OCI-LY3 (cell line): ENCODE measurements at regions not wholly inside any gene's neighbourhood (a gene's known extent, or its start where the extent isn't known, plus 50 kb on each side); places are given as distances from the start of the nearest gene placed in this dataset.

ENCODE experiments used
- H2AFZ ChIP-seq: fragments of 200-600, 300-600 bp; shearing (Covaris generic); 2 replicates; pipeline ENCODE4 v1.6.0; 2014; ENCODE audit warnings: antibody characterized with exemption, low read depth, low read length
- H3K27ac ChIP-seq: fragments of 200-600, 300-600 bp; sonication (generic); 2 replicates; pipeline ENCODE4 v1.5.1; 2014; ENCODE audit warnings: mild to moderate bottlenecking, low read length, moderate library complexity, mixed read lengths
- H3K27me3 ChIP-seq: fragments of 200-600, 300-600 bp; sonication (generic); 2 replicates; pipeline ENCODE4 v1.6.1; 2014; ENCODE audit warnings: low read depth, low read length, mixed read lengths
- H3K36me3 ChIP-seq: fragments of 200-600, 300-600 bp; sonication (generic); replicated peaks from 2 replicates; pipeline ENCODE3; 2014; ENCODE audit warnings: low read depth, low read length, mixed read lengths
- H3K4me1 ChIP-seq: fragments of 300-600, 200-600 bp; sonication (generic); 2 replicates; pipeline ENCODE4 v1.6.1; 2014; ENCODE audit warnings: low read length, mixed read lengths
- H3K4me2 ChIP-seq: fragments of 200-600, 300-600 bp; sonication (generic); 2 replicates; pipeline ENCODE4 v1.6.1; 2014; ENCODE audit warnings: low read length, mixed read lengths
- H3K4me3 ChIP-seq: fragments of 300-600, 200-600 bp; sonication (generic); 2 replicates; pipeline ENCODE4 v1.5.1; 2014; ENCODE audit warnings: antibody characterized with exemption, mild to moderate bottlenecking, low read length, moderate library complexity
- H3K79me2 ChIP-seq: fragments of 300-600, 200-600 bp; shearing (Covaris generic); 2 replicates; pipeline ENCODE4 v1.6.1; 2014; ENCODE audit warnings: mild to moderate bottlenecking, low read length, mixed read lengths
- H3K9ac ChIP-seq: fragments of 300-600, 200-600 bp; shearing (Covaris generic); 2 replicates; pipeline ENCODE4 v1.6.0; 2014; ENCODE audit warnings: mild to moderate bottlenecking, low read length, moderate library complexity
- H3K9me3 ChIP-seq: fragments of 200-600, 300-600 bp; shearing (Covaris generic); 2 replicates; pipeline ENCODE4 v1.6.1; 2014; ENCODE audit warnings: low read length, mixed read lengths; ENCODE audit not compliant: insufficient read depth
- H4K20me1 ChIP-seq: fragments of 200-600, 300-600 bp; sonication (generic); 2 replicates; pipeline ENCODE4 v1.6.1; 2016; ENCODE audit warnings: low read length, mixed read lengths; ENCODE audit not compliant: insufficient read depth
- EZH2phosphoT487 ChIP-seq: fragments of 200-600 bp; shearing (Covaris generic); IDR thresholded peaks from 2 replicates; pipeline ENCODE4 v1.6.1; 2018; ENCODE audit warnings: antibody characterized with exemption, mixed run types, low read depth
- TF ChIP-seq, protein P1 (sequence below): fragments of 200-600, 300-600 bp; sonication (generic); IDR thresholded peaks from 2 replicates; pipeline ENCODE4 v1.5.1; 2014; ENCODE audit warnings: antibody characterized with exemption, low read length, low read depth

DNA sequence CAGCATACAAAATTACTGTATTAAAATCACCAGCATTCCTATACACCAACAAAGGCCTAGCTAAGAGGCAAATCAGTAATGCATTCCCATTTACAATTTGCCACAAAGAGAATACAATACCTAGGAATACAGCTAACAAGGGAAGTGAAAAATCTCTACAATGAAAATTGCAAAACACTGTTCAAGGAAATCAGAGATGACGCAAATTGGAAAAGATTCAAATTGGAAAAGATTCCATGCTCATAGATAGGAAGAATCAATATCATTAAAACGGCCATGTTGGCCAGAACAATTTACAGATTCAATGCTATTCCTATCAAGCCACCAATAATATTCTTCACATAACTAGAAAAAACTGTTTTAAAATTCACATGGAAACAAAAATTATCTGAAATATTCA is 123.0 kb upstream of the ANO5 start:
- TF ChIP-seq, protein P1, sequence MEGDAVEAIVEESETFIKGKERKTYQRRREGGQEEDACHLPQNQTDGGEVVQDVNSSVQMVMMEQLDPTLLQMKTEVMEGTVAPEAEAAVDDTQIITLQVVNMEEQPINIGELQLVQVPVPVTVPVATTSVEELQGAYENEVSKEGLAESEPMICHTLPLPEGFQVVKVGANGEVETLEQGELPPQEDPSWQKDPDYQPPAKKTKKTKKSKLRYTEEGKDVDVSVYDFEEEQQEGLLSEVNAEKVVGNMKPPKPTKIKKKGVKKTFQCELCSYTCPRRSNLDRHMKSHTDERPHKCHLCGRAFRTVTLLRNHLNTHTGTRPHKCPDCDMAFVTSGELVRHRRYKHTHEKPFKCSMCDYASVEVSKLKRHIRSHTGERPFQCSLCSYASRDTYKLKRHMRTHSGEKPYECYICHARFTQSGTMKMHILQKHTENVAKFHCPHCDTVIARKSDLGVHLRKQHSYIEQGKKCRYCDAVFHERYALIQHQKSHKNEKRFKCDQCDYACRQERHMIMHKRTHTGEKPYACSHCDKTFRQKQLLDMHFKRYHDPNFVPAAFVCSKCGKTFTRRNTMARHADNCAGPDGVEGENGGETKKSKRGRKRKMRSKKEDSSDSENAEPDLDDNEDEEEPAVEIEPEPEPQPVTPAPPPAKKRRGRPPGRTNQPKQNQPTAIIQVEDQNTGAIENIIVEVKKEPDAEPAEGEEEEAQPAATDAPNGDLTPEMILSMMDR, result no peak
- TF ChIP-seq EZH2phosphoT487, result no peak
- Histone ChIP-seq H4K20me1 (no peaks in the 10 kb centered on the region), H2AFZ (no peak overlapping the region), H3K4me1 (no peaks in the 10 kb centered on the region), H3K4me3 (no peak overlapping the region), H3K9ac (no peak overlapping the region), H3K36me3 (no peaks in the 10 kb centered on the region), H3K9me3 (no peaks in the 10 kb centered on the region), H3K27ac (no peak overlapping the region), H3K79me2 (no peaks in the 10 kb centered on the region), H3K27me3 (no peaks in the 10 kb centered on the region), H3K4me2 (no peak overlapping the region)

DNA sequence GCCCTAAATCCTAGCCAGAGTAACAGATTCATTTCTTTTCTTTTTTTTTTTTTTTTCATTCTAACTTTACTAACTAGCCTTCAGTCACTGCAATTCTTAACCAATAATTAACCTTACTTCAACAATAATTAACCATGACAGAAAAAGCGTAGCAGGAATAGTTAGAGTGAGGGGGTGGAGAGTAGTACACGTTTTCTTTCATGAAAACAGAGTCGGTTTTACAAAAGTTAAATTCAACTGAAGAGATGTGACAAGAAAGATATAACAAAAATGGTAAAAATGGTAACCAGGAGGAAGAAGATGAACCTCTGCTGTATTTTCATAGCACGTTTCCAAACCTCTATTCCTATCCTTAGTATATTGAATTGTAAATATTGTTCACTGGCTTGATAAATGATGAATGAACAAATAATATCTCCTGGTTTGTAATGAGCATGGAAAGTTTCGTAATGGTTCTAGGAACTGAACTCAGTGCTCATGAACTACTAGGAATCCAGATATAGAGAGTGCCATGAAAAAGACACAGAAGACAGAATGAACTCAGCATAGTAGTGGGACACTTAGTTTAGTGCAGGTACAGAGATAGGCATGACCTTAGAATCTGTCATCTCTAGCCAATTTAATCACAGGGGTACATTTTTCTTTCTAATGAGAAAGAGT is 116.5 kb upstream of the ANO5 start:
- Histone ChIP-seq H3K4me3 (no peak overlapping the region), H3K27ac (no peak overlapping the region), H3K4me1 (no peaks in the 10 kb centered on the region), H3K27me3 (no peaks in the 10 kb centered on the region), H3K79me2 (no peaks in the 10 kb centered on the region), H3K36me3 (no peaks in the 10 kb centered on the region), H3K4me2 (no peak overlapping the region), H3K9me3 (no peaks in the 10 kb centered on the region), H2AFZ (no peak overlapping the region), H3K9ac (no peak overlapping the region), H4K20me1 (no peaks in the 10 kb centered on the region)
- TF ChIP-seq, protein P1, result no peak
- TF ChIP-seq EZH2phosphoT487, result no peak

DNA sequence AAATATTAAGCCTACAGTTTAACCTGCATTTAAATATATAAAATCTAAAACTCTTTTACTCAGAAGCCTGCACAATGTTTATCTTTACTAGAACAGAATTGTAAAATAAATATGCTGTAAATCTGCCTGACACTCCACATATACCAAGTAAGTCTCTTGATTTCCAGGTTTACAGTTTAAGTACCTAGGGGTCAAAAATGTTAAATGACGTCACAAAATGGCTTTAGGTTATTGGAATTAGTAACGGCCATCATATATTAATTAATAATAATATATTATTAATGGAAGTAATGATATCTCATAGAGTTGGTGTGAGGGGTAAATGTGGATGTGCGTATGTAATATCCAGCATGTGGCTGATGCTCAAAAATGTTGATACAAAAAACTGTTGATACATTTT is 114.8 kb upstream of the ANO5 start:
- Histone ChIP-seq H3K4me3 (no peak overlapping the region), H3K27me3 (no peaks in the 10 kb centered on the region), H4K20me1 (no peaks in the 10 kb centered on the region), H3K4me2 (no peak overlapping the region), H3K79me2 (no peaks in the 10 kb centered on the region), H3K4me1 (no peaks in the 10 kb centered on the region), H3K36me3 (no peaks in the 10 kb centered on the region), H3K9ac (no peak overlapping the region), H3K27ac (no peak overlapping the region), H3K9me3 (no peaks in the 10 kb centered on the region), H2AFZ (no peak overlapping the region)
- TF ChIP-seq, protein P1, result no peak
- no peak for TF ChIP-seq EZH2phosphoT487

DNA sequence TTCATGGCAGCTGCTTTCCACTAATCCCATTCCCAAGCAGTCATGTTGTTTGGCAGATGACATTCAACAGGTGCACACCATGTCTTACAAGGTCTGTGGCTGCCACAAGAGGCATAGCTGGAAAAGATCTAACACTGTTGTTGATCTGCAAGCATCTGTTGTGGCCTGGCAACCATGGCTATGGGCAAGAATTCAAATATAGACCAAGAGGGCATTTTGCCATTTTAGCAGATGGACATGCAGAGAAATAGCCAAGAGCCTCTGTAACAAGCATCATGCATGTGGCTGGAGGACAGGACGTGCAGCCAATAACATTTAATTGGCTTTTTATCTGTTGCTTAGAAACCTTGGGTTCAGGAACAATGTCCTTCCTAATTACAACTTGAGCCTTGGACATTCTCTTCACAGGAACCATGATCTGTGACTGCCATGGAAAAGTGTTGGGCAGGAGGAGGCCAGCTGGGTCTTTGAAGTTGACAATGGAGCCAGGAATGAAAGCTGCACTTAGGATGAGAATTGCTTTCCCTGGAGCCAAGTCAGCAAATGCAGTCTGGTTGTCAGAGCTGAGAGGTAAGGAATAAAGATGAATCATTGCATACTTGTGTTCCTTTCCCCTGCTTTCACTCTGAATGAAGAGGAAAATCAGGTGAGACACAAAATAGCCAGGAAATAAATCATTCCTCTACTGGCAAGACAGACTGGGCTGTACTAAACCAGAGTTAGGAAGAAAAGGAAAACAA is 113.6 kb upstream of the ANO5 start:
- no peak for TF ChIP-seq EZH2phosphoT487
- TF ChIP-seq, protein P1, result no peak
- no peak overlapping the region for H2AFZ ChIP-seq
- no peaks in the 10 kb centered on the region for H3K4me1 ChIP-seq
- no peaks in the 10 kb centered on the region for H3K27me3 ChIP-seq
- no peaks in the 10 kb centered on the region for H3K36me3 ChIP-seq
- no peak overlapping the region for H3K9ac ChIP-seq
- no peaks in the 10 kb centered on the region for H3K79me2 ChIP-seq
- no peaks in the 10 kb centered on the region for H3K9me3 ChIP-seq
- no peak overlapping the region for H3K4me2 ChIP-seq
- H3K4me3 ChIP-seq, result no peak overlapping the region
- no peak overlapping the region for H3K27ac ChIP-seq
- H4K20me1 ChIP-seq, result no peaks in the 10 kb centered on the region
